ENCODE measurements at regions not wholly inside any gene's neighbourhood (a gene's known extent, or its start where the extent isn't known, plus 50 kb on each side); places are given as distances from the start of the nearest gene placed in this dataset.
"Not testable (repeated sequence)": the region's sequence is repeated elsewhere in the genome, so short reads cannot be mapped to it uniquely, and the experiment has no call there.

GRCh38 chr1:58244872-58245271 is 301.7 kb downstream of the OMA1 start:
- H3K27ac ChIP-seq (ENCODE audit: low read length), result no peak overlapping the region
- H3K27me3 ChIP-seq (ENCODE audit: low read length), result 0 out of 2 replicates have a peak, but pooled peaks cover 3% of the 10 kb centered on the region
- no peak overlapping the region for H3K9ac ChIP-seq (ENCODE audit: low read length)
- H3K79me2 ChIP-seq (ENCODE audit: low read length), result no peaks in the 10 kb centered on the region
- H3K4me1 ChIP-seq (ENCODE audit: low read length), result peaks cover 4% of the 10 kb centered on the region; the same call in 1 of the 2 replicates
- H4K20me1 ChIP-seq (ENCODE audit: insufficient read depth, low read depth, low read length), result no peaks in the 10 kb centered on the region
- H3K4me2 ChIP-seq (ENCODE audit: low read depth, low read length, poor library complexity, severe bottlenecking), result no peak overlapping the region
- no peak overlapping the region for H2AFZ ChIP-seq (ENCODE audit: low read length)
- no peaks in the 10 kb centered on the region for H3K36me3 ChIP-seq (ENCODE audit: insufficient read depth, low read length)
- H3K9me2 ChIP-seq (replicated peaks; ENCODE audit: insufficient read depth, low read length), result no peaks in the 10 kb centered on the region
- H3K4me3 ChIP-seq (ENCODE audit: low read length), result no peak overlapping the region
- no peaks in the 10 kb centered on the region for H3K9me3 ChIP-seq (ENCODE audit: low read length)
- DNase-seq, result no peak

DNA sequence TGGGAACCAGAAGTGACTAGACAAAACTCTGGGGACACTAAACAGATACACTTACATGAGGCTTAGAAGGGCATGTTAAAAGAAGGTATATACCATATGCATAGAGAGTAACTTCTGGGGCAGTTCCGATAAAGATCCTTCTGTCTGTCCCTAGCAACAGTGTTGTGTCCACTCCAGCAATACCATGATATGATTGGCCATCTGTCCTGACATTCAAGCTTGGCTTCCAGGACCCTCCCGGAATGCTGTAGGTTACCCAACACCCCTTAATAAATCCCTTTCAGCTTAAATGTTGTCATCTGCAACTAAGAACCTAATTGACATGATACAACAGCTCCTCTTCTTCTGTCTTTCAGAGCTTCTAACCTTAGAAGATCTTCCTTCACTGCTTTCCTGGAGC is 307.7 kb downstream of the OMA1 start:
- DNase-seq, result no peak

DNA sequence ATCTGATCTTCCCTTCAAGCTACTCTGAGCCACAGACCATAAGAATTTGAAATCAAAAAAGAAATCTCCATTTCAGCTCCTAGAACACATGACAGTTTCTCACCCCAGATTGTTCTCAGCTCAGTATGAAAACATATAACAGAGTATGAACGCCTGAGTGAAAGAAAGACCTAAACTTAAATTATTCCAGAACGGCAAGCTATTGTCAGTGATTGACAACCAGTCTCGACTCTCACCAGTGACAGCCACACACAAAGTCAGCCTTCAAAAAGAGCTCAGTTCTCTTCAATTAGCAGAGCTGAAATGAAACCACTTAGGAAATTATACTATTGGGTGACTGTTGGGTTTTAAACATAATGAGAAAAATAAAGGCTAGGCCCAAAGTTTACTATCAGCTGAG is 312.8 kb downstream of the OMA1 start:
- H3K4me1 ChIP-seq (ENCODE audit: low read length), result peaks cover 22% of the 10 kb centered on the region
- no peaks in the 10 kb centered on the region for H3K79me2 ChIP-seq (ENCODE audit: low read length)
- no peak overlapping the region for H2AFZ ChIP-seq (ENCODE audit: low read length)
- no peaks in the 10 kb centered on the region for H3K27me3 ChIP-seq (ENCODE audit: low read length)
- H3K4me3 ChIP-seq (ENCODE audit: low read length), result no peak overlapping the region
- DNase-seq, result no peak
- H3K9me3 ChIP-seq (ENCODE audit: low read length), result no peaks in the 10 kb centered on the region
- H3K4me2 ChIP-seq (ENCODE audit: low read depth, low read length, poor library complexity, severe bottlenecking), result no peak overlapping the region
- H4K20me1 ChIP-seq (ENCODE audit: insufficient read depth, low read depth, low read length), result no peaks in the 10 kb centered on the region
- no peak overlapping the region for H3K9ac ChIP-seq (ENCODE audit: low read length)
- H3K36me3 ChIP-seq (ENCODE audit: insufficient read depth, low read length), result no peaks in the 10 kb centered on the region
- H3K9me2 ChIP-seq (replicated peaks; ENCODE audit: insufficient read depth, low read length), result no peaks in the 10 kb centered on the region
- no peak overlapping the region for H3K27ac ChIP-seq (ENCODE audit: low read length)

More for the DNA sequence above, 307.7 kb downstream of the OMA1 start:
- no peak overlapping the region for H3K9ac ChIP-seq (ENCODE audit: low read length)
- no peak overlapping the region for H3K4me3 ChIP-seq (ENCODE audit: low read length)
- no peaks in the 10 kb centered on the region for H3K9me3 ChIP-seq (ENCODE audit: low read length)
- H3K9me2 ChIP-seq (replicated peaks; ENCODE audit: insufficient read depth, low read length), result no peaks in the 10 kb centered on the region
- no peaks in the 10 kb centered on the region for H3K27me3 ChIP-seq (ENCODE audit: low read length)
- no peak overlapping the region for H3K27ac ChIP-seq (ENCODE audit: low read length)
- no peak overlapping the region for H3K4me2 ChIP-seq (ENCODE audit: low read depth, low read length, poor library complexity, severe bottlenecking)
- no peaks in the 10 kb centered on the region for H3K79me2 ChIP-seq (ENCODE audit: low read length)
- no peak overlapping the region for H2AFZ ChIP-seq (ENCODE audit: low read length)
- no peaks in the 10 kb centered on the region for H3K36me3 ChIP-seq (ENCODE audit: insufficient read depth, low read length)
- peaks cover 4% of the 10 kb centered on the region; the same call in 1 of the 2 replicates for H3K4me1 ChIP-seq (ENCODE audit: low read length)
- no peaks in the 10 kb centered on the region for H4K20me1 ChIP-seq (ENCODE audit: insufficient read depth, low read depth, low read length)

GRCh38 chr1:58231204-58231603 is 315.3 kb downstream of the OMA1 start:
- DNase-seq, result peak; percentile 70
- peak overlapping the region; percentile 27; the same call in 1 of the 2 replicates for H3K4me3 ChIP-seq (ENCODE audit: low read length)
- no peaks in the 10 kb centered on the region for H3K79me2 ChIP-seq (ENCODE audit: low read length)
- peak overlapping the region; percentile 61 for H3K4me2 ChIP-seq (ENCODE audit: low read depth, low read length, poor library complexity, severe bottlenecking)
- no peak overlapping the region for H2AFZ ChIP-seq (ENCODE audit: low read length)
- H3K9ac ChIP-seq (ENCODE audit: low read length), result no peak overlapping the region
- peak overlapping the region; percentile 51 for H3K27ac ChIP-seq (ENCODE audit: low read length)
- H3K4me1 ChIP-seq (ENCODE audit: low read length), result peaks cover 25% of the 10 kb centered on the region
- no peaks in the 10 kb centered on the region for H3K27me3 ChIP-seq (ENCODE audit: low read length)
- H3K9me2 ChIP-seq (replicated peaks; ENCODE audit: insufficient read depth, low read length), result no peaks in the 10 kb centered on the region
- H3K36me3 ChIP-seq (ENCODE audit: insufficient read depth, low read length), result no peaks in the 10 kb centered on the region
- no peaks in the 10 kb centered on the region for H4K20me1 ChIP-seq (ENCODE audit: insufficient read depth, low read depth, low read length)
- H3K9me3 ChIP-seq (ENCODE audit: low read length), result no peaks in the 10 kb centered on the region

- Histone ChIP-seq H4K20me1 (ENCODE audit: insufficient read depth, low read depth, low read length) (no peaks in the 10 kb centered on the region), H3K79me2 (ENCODE audit: low read length) (no peaks in the 10 kb centered on the region), H3K4me1 (ENCODE audit: low read length) (peaks cover 28% of the 10 kb centered on the region), H3K36me3 (ENCODE audit: insufficient read depth, low read length) (no peaks in the 10 kb centered on the region), H3K4me3 (ENCODE audit: low read length) (no peak overlapping the region), H3K27ac (ENCODE audit: low read length) (no peak overlapping the region), H2AFZ (ENCODE audit: low read length) (no peak overlapping the region), H3K9me3 (ENCODE audit: low read length) (no peaks in the 10 kb centered on the region), H3K4me2 (ENCODE audit: low read depth, low read length, poor library complexity, severe bottlenecking) (no peak overlapping the region), H3K27me3 (ENCODE audit: low read length) (no peaks in the 10 kb centered on the region), H3K9ac (ENCODE audit: low read length) (no peak overlapping the region), H3K9me2 (replicated peaks; ENCODE audit: insufficient read depth, low read length) (no peaks in the 10 kb centered on the region)
- no peak for DNase-seq
Measured at GRCh38 chr1:58227604-58228003, 318.9 kb downstream of the OMA1 start.

DNA sequence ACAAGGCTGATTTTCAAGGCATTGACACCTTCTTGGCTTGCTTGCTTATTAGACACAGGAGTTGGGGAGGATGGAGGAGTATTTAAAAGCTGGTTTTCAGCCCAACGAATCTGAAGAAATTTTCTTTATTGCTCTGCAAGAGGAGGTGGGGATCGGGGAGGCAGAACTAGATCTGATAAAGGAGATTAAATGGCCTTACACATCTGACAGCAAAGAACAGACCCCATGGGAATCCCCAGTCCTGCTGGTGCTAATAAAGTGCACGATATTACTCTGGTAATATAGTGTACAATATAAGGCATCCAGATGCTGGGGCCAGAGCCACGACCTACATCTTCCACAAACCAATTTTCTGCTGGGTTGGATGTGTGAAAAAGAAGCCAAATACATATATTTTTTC is 323.0 kb downstream of the OMA1 start:
- no peak overlapping the region for H3K27ac ChIP-seq (ENCODE audit: low read length)
- no peak overlapping the region for H2AFZ ChIP-seq (ENCODE audit: low read length)
- no peaks in the 10 kb centered on the region for H3K79me2 ChIP-seq (ENCODE audit: low read length)
- H3K27me3 ChIP-seq (ENCODE audit: low read length), result no peaks in the 10 kb centered on the region
- H3K36me3 ChIP-seq (ENCODE audit: insufficient read depth, low read length), result no peaks in the 10 kb centered on the region
- DNase-seq, result no peak
- H3K4me3 ChIP-seq (ENCODE audit: low read length), result no peak overlapping the region
- H3K9me2 ChIP-seq (replicated peaks; ENCODE audit: insufficient read depth, low read length), result no peaks in the 10 kb centered on the region
- H3K4me1 ChIP-seq (ENCODE audit: low read length), result peaks cover 27% of the 10 kb centered on the region
- no peaks in the 10 kb centered on the region for H4K20me1 ChIP-seq (ENCODE audit: insufficient read depth, low read depth, low read length)
- H3K9ac ChIP-seq (ENCODE audit: low read length), result no peak overlapping the region
- no peak overlapping the region for H3K4me2 ChIP-seq (ENCODE audit: low read depth, low read length, poor library complexity, severe bottlenecking)
- no peaks in the 10 kb centered on the region for H3K9me3 ChIP-seq (ENCODE audit: low read length)

DNA sequence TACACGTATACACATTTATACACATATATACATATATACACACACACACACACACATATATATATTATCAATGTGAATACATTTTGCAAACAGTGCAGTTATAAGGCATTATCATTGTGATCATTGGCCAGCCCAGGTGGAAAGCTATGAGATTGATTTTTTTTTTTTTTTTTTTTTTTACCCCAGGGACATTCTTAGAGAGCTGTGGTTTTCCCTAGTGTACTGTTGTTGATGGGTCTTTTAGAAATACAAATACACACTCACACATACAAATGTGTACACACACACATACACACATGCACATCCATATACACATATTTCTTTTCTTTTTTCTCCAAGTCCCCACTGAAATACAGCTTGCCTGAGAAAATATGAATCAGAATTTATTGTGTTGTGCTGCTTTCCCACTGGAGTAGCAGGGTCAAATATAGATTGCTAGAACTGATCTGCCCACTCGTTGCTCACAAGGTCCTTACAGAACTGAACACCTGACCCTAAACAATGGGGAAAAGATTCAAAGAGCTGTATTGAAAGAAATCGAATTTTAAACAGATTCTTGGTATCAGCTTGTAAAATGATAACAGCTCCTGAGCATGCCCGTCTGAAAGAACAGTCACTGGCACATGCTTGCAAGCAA is 325.6 kb downstream of the OMA1 start:
- H3K4me3 ChIP-seq (ENCODE audit: low read length), result no peak overlapping the region
- no peak for DNase-seq
- no peaks in the 10 kb centered on the region for H3K27me3 ChIP-seq (ENCODE audit: low read length)
- H3K9me3 ChIP-seq (ENCODE audit: low read length), result no peaks in the 10 kb centered on the region
- no peaks in the 10 kb centered on the region for H3K36me3 ChIP-seq (ENCODE audit: insufficient read depth, low read length)
- H3K9ac ChIP-seq (ENCODE audit: low read length), result no peak overlapping the region
- H3K79me2 ChIP-seq (ENCODE audit: low read length), result no peaks in the 10 kb centered on the region
- no peak overlapping the region for H3K27ac ChIP-seq (ENCODE audit: low read length)
- no peak overlapping the region for H3K4me2 ChIP-seq (ENCODE audit: low read depth, low read length, poor library complexity, severe bottlenecking)
- H4K20me1 ChIP-seq (ENCODE audit: insufficient read depth, low read depth, low read length), result no peaks in the 10 kb centered on the region
- H3K9me2 ChIP-seq (replicated peaks; ENCODE audit: insufficient read depth, low read length), result no peaks in the 10 kb centered on the region
- no peak overlapping the region for H2AFZ ChIP-seq (ENCODE audit: low read length)
- peaks cover 24% of the 10 kb centered on the region for H3K4me1 ChIP-seq (ENCODE audit: low read length)

DNA sequence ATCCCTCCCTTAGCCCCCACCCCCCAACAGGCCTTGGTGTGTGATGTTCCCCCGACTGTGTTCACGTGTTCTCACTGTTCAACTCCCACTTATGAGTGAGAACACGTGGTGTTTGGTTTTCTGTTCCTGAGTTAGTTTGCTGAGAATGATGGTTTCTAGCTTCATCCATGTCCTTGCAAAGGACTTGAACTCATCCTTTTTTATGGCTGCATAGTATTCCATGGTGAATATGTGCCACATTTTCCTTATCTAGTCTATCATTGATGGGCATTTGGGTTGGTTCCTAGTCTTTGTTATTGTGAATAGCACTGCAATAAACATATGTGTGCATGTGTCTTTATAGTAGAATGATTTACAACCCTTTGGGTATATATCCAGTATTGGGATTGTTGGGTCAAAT is 330.4 kb downstream of the OMA1 start:
- H3K9me3 ChIP-seq (ENCODE audit: low read length); H4K20me1 ChIP-seq (ENCODE audit: insufficient read depth, low read depth, low read length); H3K4me3 ChIP-seq (ENCODE audit: low read length); H3K4me2 ChIP-seq (ENCODE audit: low read depth, low read length, poor library complexity, severe bottlenecking); H3K36me3 ChIP-seq (ENCODE audit: insufficient read depth, low read length); H3K27ac ChIP-seq (ENCODE audit: low read length); H3K9ac ChIP-seq (ENCODE audit: low read length); H3K79me2 ChIP-seq (ENCODE audit: low read length); H3K9me2 ChIP-seq (replicated peaks; ENCODE audit: insufficient read depth, low read length); H3K27me3 ChIP-seq (ENCODE audit: low read length); DNase-seq; H2AFZ ChIP-seq (ENCODE audit: low read length): not testable (repeated sequence)
- H3K4me1 ChIP-seq (ENCODE audit: low read length), result peaks cover 13% of the 10 kb centered on the region
